RWPE1 (cell line): ENCODE measurements at regions not wholly inside any gene's neighbourhood (a gene's known extent, or its start where the extent isn't known, plus 50 kb on each side); places are given as distances from the start of the nearest gene placed in this dataset.

Experiments used
- CTCF ChIA-PET: fragments of 350-600 bp; sonication (Branson Sonifier 250); formaldehyde crosslinking; extraction: SDS; loops from one replicate; lab custom pipeline; 2021; lab: Yijun Ruan, JAX
- POLR2A ChIA-PET: fragments of 400-600 bp; formaldehyde crosslinking; extraction: SDS; loops from one replicate; lab custom pipeline; 2020; ENCODE audit warnings: antibody characterized with exemption; ENCODE audit not compliant: low non-redundant PET; lab: Yijun Ruan, JAX
- DNase-seq: peaks from one replicate; pipeline ENCODE4 v3.0.0; 2012; ENCODE audit warnings: low spot score
- H3K27ac ChIP-seq: fragments of 450-650 bp; 2 replicates; pipeline ENCODE4 v1.5.1; 2017
- CTCF ChIP-seq: fragments of 450-650 bp; conservative IDR thresholded peaks from 2 replicates; pipeline ENCODE4 v1.5.1; 2017; ENCODE audit warnings: low read depth, mild to moderate bottlenecking

GRCh38 chr1:216807696-216808095 lies 84.5 kb upstream of the ESRRG start:
- H3K27ac ChIP-seq, result no peak overlapping the region
- no peak for DNase-seq
- TF ChIP-seq CTCF, result no peak
- ChIA-PET POLR2A (no interaction called here), CTCF (interaction anchor here (0.7 to 0.8 kb wide), 2 partner anchors 15 to 765 kb away, joined by 3 to 4 read pairs; no protein-coding TSS in a partner anchor)

- POLR2A ChIA-PET, result no interaction called here
- CTCF ChIA-PET, result no interaction called here
- DNase-seq, result no peak
- TF ChIP-seq CTCF, result no peak
- no peak overlapping the region for H3K27ac ChIP-seq
Observed at GRCh38 chr1:216805953-216806352, 82.7 kb upstream of the ESRRG start.

- no peak for TF ChIP-seq CTCF
Observed at GRCh38 chr1:216805233-216805632, 82.0 kb upstream of the ESRRG start.

GRCh38 chr1:216804111-216804510 lies 80.9 kb upstream of the ESRRG start:
- CTCF ChIA-PET, result interaction anchor here (0.6 to 0.7 kb wide), 2 partner anchors 139 to 481 kb away, joined by 3 to 5 read pairs; no protein-coding TSS in a partner anchor
- TF ChIP-seq CTCF, result no peak
- POLR2A ChIA-PET, result no interaction called here
- no peak for DNase-seq
- H3K27ac ChIP-seq, result no peak overlapping the region

More at GRCh38 chr1:216805233-216805632, 82.0 kb upstream of the ESRRG start:
- no peak overlapping the region for H3K27ac ChIP-seq
- ChIA-PET POLR2A (no interaction called here), CTCF (no interaction called here)
- DNase-seq, result no peak

GRCh38 chr1:216794586-216794985 lies 71.4 kb upstream of the ESRRG start:
- DNase-seq, result no peak

GRCh38 chr1:216793973-216794372 lies 70.7 kb upstream of the ESRRG start:
- TF ChIP-seq CTCF, result no peak

More at GRCh38 chr1:216794586-216794985, 71.4 kb upstream of the ESRRG start:
- POLR2A ChIA-PET, result no interaction called here
- H3K27ac ChIP-seq, result no peak overlapping the region
- TF ChIP-seq CTCF, result no peak
- CTCF ChIA-PET, result no interaction called here

More at GRCh38 chr1:216793973-216794372, 70.7 kb upstream of the ESRRG start:
- ChIA-PET CTCF (no interaction called here), POLR2A (no interaction called here)
- no peak for DNase-seq
- H3K27ac ChIP-seq, result no peak overlapping the region
